ENCODE measurements at regions not wholly inside any gene's neighbourhood (a gene's known extent, or its start where the extent isn't known, plus 50 kb on each side); places are given as distances from the start of the nearest gene placed in this dataset.
"Not testable (repeated sequence)": the region's sequence is repeated elsewhere in the genome, so short reads cannot be mapped to it uniquely, and the experiment has no call there.

DNA sequence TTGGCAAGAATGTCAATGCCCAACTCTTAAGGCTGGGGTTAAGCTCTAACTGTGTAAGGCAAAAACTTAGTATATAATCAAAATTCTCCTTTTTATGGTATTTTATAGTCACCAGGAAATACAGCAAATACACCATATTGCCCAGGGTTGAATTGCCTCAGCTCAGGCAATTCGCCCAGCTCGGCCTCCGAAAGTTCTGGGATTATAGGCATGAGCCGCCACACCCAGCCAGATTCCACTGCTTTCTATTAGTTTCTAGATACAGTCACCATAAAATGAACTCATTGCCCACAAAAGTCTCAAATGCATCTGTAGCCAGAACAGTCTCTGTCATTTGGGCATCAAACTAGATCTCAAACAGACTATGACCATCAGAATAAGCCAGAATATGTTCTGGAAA, 238.7 kb upstream of the TOX3 start:
- DNase-seq, result no peak

GRCh38 chr16:52783616-52784015, 236.7 kb upstream of the TOX3 start:
- no peak for DNase-seq

- DNase-seq, result no peak
Measured at GRCh38 chr16:52781005-52781630, 234.2 kb upstream of the TOX3 start.

GRCh38 chr16:52773026-52773425, 226.1 kb upstream of the TOX3 start:
- no peak for DNase-seq

GRCh38 chr16:52770828-52771227, 223.9 kb upstream of the TOX3 start:
- no peak for DNase-seq

- no peak for DNase-seq
Measured at GRCh38 chr16:52758473-52758855, 211.5 kb upstream of the TOX3 start.

DNA sequence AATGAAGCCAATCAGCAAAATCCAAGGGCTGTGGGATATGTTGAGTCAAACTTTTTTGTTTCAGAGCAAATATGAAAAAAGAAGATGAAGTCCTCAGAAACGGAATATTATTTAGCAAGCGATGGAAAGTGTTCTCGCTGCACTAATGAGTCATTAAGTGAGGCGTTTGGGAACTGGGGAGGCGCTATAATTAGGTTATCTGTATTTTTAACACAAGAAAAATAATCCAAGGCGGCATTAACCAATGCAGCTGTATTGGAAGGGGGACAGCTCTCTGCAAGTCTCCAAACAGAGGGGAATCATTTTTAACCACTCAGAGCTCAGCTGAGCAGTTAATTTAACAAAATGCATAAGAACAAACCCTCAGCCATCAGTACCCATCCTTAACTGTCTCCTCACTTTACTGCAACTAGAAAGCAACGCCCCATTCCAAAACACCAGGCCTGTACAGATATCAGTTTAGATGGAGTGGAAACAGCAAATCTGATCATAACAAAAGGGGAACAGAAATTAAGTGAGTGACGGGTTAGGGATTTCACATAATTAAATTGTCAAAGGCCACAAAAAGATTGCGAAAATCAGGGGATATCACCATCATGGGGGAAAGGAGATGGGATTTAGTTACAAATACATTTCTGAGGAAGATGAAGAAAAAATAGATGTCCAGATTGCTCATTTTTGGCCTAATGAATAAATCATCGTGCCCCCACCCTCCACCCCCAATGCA, 211.0 kb upstream of the TOX3 start:
- peak; percentile 46 for DNase-seq

DNA sequence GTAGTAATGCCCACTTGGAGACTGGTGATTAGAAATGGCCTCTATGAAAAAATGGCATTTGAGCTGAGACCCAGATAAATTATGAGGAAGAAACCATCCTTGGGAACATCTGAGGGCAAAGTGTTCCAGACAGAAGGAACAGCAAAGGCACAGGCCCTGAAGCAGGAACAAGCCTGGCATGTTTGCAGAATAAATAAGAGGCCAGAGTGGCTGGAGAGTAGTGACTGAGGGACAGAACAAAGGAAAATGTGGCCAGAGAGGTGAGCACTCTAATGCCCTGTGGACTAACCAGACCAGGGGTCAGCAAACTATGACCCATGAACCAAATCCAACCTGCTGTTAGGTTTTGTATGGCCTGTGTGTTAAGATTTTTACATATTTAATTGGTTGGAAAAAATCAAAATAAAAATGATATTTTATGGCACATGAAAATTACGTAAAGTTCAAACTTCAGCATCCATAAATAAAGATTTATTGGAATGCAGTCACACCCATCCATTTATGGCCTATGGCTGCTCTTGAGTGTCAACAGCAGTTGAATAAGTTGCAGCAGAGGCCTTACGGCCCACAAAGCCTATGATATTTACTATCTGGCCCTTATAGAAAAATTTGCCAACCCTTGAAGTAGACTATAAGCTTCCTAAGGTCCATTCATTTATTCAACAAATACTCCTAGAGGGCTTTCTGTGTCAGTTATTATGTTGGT, 210.0 kb upstream of the TOX3 start:
- DNase-seq, result no peak

GRCh38 chr16:52755396-52755795, 208.5 kb upstream of the TOX3 start:
- peak; percentile 32 for DNase-seq

- DNase-seq, result no peak
Measured at GRCh38 chr16:52751035-52751434, 204.1 kb upstream of the TOX3 start.

DNA sequence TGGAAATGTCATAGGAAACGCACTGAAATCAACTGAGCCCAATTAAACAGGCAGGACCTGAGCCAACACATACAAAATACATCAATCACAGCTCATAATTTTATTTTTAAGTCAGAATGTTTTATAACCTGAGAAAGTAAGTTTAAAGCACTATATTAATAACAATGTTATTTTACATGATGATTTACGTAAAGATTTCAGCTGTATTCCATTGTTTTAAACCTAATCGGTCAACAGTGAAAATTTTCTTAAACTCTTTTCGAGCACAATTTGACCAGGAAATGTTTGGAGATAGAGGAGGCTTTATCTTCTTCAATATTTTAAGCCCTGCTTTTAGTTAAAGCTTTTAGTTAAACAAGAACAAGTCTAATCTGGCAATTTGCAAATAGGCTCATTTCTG, 201.8 kb upstream of the TOX3 start:
- no peak for DNase-seq

- DNase-seq, result no peak
Measured at GRCh38 chr16:52747088-52747595, 200.2 kb upstream of the TOX3 start.

GRCh38 chr16:52743707-52744106, 196.8 kb upstream of the TOX3 start:
- no peak for DNase-seq

- DNase-seq, result no peak
Measured at GRCh38 chr16:52742608-52743170, 195.7 kb upstream of the TOX3 start.

- DNase-seq, result no peak
Measured at GRCh38 chr16:52742052-52742451, 195.1 kb upstream of the TOX3 start.

DNA sequence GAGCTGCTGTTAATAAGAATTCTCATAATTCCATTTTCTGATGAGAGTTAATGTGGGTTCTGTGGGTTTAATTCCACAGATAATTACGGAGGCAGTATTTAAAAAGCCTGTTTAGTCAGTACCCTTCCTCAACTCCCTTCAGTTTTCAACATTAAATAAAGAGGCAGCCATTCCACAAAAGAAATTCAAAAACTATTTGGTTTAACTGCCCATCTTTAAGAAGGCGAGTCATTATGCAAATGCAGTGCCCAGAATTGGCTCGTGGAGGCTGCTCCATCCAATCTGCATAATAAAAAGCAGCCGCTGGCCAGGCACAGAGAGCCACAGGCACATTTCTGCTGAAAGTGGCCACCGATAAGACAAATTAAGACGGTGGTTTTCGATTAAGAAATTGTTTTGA, 194.4 kb upstream of the TOX3 start:
- DNase-seq, result no peak

DNA sequence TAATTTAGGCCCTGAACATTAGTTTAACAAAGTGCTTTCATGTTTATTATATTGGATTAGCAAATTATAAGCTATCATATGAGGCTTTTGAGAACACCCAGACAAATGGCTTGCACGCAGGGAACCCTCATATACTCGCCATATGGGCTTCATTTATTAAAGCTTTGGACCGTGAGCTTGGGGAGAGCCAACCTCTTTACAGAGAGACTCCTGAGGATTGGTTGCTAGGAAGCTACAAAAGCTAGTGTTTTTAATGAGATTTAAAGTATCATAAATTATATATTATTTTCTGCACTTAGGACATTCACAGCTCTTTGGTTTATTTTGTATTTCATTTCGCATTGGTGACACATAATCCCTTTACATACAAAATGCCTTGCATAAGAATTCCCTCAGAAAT, 193.8 kb upstream of the TOX3 start:
- no peak for DNase-seq

- DNase-seq, result no peak
Measured at GRCh38 chr16:52740333-52740732, 193.4 kb upstream of the TOX3 start.

- DNase-seq, result not testable (repeated sequence)
Measured at GRCh38 chr16:52738992-52739391, 192.0 kb upstream of the TOX3 start.

DNA sequence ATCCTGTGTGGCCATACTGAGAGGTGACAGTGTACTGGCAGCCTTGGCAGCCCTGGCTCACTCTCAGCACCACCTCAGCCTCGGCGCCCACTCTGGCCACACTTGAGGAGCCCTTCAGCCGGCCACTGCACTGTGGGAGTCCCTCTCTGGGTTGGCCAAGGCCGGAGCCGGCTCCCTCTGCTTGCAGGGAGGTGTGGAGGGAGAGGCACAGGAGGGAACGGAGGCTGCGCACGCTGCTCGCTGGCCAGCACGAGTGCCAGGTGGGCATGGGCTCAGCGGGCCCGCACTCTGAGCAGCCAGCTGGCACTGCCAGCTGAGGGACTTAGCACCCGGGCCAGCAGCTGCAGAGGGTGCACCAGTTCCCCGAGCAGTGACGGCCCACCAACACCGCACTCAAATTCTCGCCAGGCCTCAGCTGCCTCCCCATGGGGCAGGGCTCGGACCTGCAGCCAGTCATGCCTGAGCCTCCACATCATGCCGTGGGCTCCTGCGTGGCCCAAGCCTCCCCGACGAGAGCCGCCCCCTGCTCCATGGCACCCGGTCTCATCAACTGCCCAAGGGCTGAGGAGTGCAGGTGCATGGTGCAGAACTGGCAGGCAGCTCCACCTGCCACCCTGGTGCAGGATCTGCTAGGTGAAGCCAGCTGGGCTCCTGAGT, 184.4 kb upstream of the TOX3 start:
- DNase-seq, result no peak

DNA sequence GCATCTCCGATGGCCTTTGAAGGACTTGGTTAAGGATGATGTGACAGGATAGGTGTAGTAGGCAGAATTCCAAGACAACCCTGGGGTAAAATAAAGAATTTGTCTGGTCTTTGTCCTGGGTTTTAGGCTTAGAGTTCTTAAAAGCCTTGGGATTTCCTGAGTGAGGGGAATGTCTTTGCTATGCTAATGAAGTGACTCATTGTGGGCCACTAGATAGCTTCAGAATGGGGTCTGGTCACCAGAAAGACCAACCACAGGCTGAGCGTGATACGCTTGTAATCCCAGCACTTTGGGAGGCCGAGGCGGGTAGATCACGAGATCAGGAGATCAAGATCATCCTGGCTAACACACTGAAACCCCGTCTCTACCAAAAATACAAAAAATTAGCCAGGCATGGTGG, 182.8 kb upstream of the TOX3 start:
- no peak for DNase-seq

- peak; percentile 56 for DNase-seq
Measured at GRCh38 chr16:52727849-52728248, 180.9 kb upstream of the TOX3 start.

- no peak for DNase-seq
Measured at GRCh38 chr16:52727441-52727840, 180.5 kb upstream of the TOX3 start.
